ENCODE measurements at regions not wholly inside any gene's neighbourhood (a gene's known extent, or its start where the extent isn't known, plus 50 kb on each side); places are given as distances from the start of the nearest gene placed in this dataset.
"Not testable (repeated sequence)": the region's sequence is repeated elsewhere in the genome, so short reads cannot be mapped to it uniquely, and the experiment has no call there.

GRCh38 chr18:38520786-38521185 lies 955.2 kb upstream of the CELF4 start:
- ATAC-seq (replicated peaks in 1 of 4) (no peak), DNase-seq (no peak)
- POLR2A ChIA-PET, result no interaction called here
- no CpG with 5 or more reads among the region's 5 CpGs for WGBS (ENCODE audit: insufficient coverage)
- Mint-ChIP-seq H3K4me3 (no peak overlapping the region), H3K36me3 (no peaks in the 10 kb centered on the region), H3K4me1 (no peaks in the 10 kb centered on the region), H3K9me3 (peaks cover 0 to 4% (median 3%) of the 10 kb centered on the region in 3 donors), H3K27ac (no peak overlapping the region), H3K27me3 (peaks cover 0 to 5% of the 10 kb centered on the region in 2 donors)
- no peak overlapping the region for H3K27ac ChIP-seq (ENCODE audit: low read length)
- no peaks in the 10 kb centered on the region for H3K36me3 ChIP-seq (ENCODE audit: control insufficient read depth in 2 of 2, extremely low read depth in 1 of 2, insufficient read depth in 1 of 2, low read length in 1 of 2)
- H3K27me3 ChIP-seq (replicated peaks in 1 of 2; ENCODE audit: control insufficient read depth in 2 of 2, extremely low read depth in 1 of 2, insufficient read depth in 2 of 2, low read length in 1 of 2), result no peaks in the 10 kb centered on the region
- CTCF ChIA-PET, result no interaction called here
- H3K4me3 ChIP-seq (ENCODE audit: control insufficient read depth in 1 of 2, extremely low read depth in 1 of 2, low read length in 1 of 2), result no peak overlapping the region
- H3K9me3 ChIP-seq, result no peaks in the 10 kb centered on the region
- no peaks in the 10 kb centered on the region for H3K4me1 ChIP-seq (ENCODE audit: control insufficient read depth in 1 of 2, extremely low read depth in 1 of 2, insufficient read depth in 2 of 2, low read length in 2 of 2)

- Histone ChIP-seq H3K4me3 (ENCODE audit: control insufficient read depth in 1 of 2, extremely low read depth in 1 of 2, low read length in 1 of 2) (no peak overlapping the region), H3K27me3 (replicated peaks in 1 of 2; ENCODE audit: control insufficient read depth in 2 of 2, extremely low read depth in 1 of 2, insufficient read depth in 2 of 2, low read length in 1 of 2) (no peaks in the 10 kb centered on the region), H3K4me1 (ENCODE audit: control insufficient read depth in 1 of 2, extremely low read depth in 1 of 2, insufficient read depth in 2 of 2, low read length in 2 of 2) (no peaks in the 10 kb centered on the region), H3K36me3 (ENCODE audit: control insufficient read depth in 2 of 2, extremely low read depth in 1 of 2, insufficient read depth in 1 of 2, low read length in 1 of 2) (no peaks in the 10 kb centered on the region), H3K27ac (ENCODE audit: low read length) (no peak overlapping the region), H3K9me3 (no peaks in the 10 kb centered on the region)
- POLR2A ChIA-PET, result no interaction called here
- H3K4me1 Mint-ChIP-seq, result no peaks in the 10 kb centered on the region
- no peak overlapping the region for H3K4me3 Mint-ChIP-seq
- CTCF ChIA-PET, result no interaction called here
- no CpG with 5 or more reads among the region's 1 CpG for WGBS (ENCODE audit: insufficient coverage)
- H3K9me3 Mint-ChIP-seq, result peaks cover 0 to 6% (median 2%) of the 10 kb centered on the region in 3 donors
- no peaks in the 10 kb centered on the region for H3K27me3 Mint-ChIP-seq
- no peak for ATAC-seq (replicated peaks in 1 of 4)
- no peaks in the 10 kb centered on the region for H3K36me3 Mint-ChIP-seq
- DNase-seq, result no peak
- no peak overlapping the region for H3K27ac Mint-ChIP-seq
Observed at GRCh38 chr18:38502539-38502938, 936.9 kb upstream of the CELF4 start.

- H3K27ac Mint-ChIP-seq, result no peak overlapping the region
- no peaks in the 10 kb centered on the region for H3K27me3 Mint-ChIP-seq
- ATAC-seq (replicated peaks in 1 of 4) (no peak), DNase-seq (no peak)
- peaks cover 0 to 6% (median 2%) of the 10 kb centered on the region in 3 donors for H3K9me3 Mint-ChIP-seq
- WGBS (ENCODE audit: insufficient coverage), result no CpG with 5 or more reads among the region's 2 CpGs
- H3K4me1 Mint-ChIP-seq, result peaks cover 0 to 6% (median 0%) of the 10 kb centered on the region in 3 donors
- Histone ChIP-seq H3K4me3 (ENCODE audit: control insufficient read depth in 1 of 2, extremely low read depth in 1 of 2, low read length in 1 of 2) (no peak overlapping the region), H3K9me3 (no peaks in the 10 kb centered on the region), H3K4me1 (ENCODE audit: control insufficient read depth in 1 of 2, extremely low read depth in 1 of 2, insufficient read depth in 2 of 2, low read length in 2 of 2) (no peaks in the 10 kb centered on the region), H3K27me3 (replicated peaks in 1 of 2; ENCODE audit: control insufficient read depth in 2 of 2, extremely low read depth in 1 of 2, insufficient read depth in 2 of 2, low read length in 1 of 2) (no peaks in the 10 kb centered on the region), H3K36me3 (ENCODE audit: control insufficient read depth in 2 of 2, extremely low read depth in 1 of 2, insufficient read depth in 1 of 2, low read length in 1 of 2) (no peaks in the 10 kb centered on the region), H3K27ac (ENCODE audit: low read length) (no peak overlapping the region)
- no peak overlapping the region for H3K4me3 Mint-ChIP-seq
- ChIA-PET POLR2A (no interaction called here), CTCF (no interaction called here)
- no peaks in the 10 kb centered on the region for H3K36me3 Mint-ChIP-seq
Observed at GRCh38 chr18:38497266-38497665, 931.7 kb upstream of the CELF4 start.

GRCh38 chr18:38496222-38496793 lies 930.7 kb upstream of the CELF4 start:
- H3K4me3 ChIP-seq (ENCODE audit: control insufficient read depth in 1 of 2, extremely low read depth in 1 of 2, low read length in 1 of 2), result no peak overlapping the region
- ATAC-seq (replicated peaks in 1 of 4), result no peak
- H3K9me3 ChIP-seq, result no peaks in the 10 kb centered on the region
- ChIA-PET CTCF (no interaction called here), POLR2A (no interaction called here)
- DNase-seq, result no peak
- H3K9me3 Mint-ChIP-seq, result peaks cover 0 to 3% (median 2%) of the 10 kb centered on the region in 3 donors
- H3K36me3 ChIP-seq (ENCODE audit: control insufficient read depth in 2 of 2, extremely low read depth in 1 of 2, insufficient read depth in 1 of 2, low read length in 1 of 2), result no peaks in the 10 kb centered on the region
- no peak overlapping the region for H3K27ac ChIP-seq (ENCODE audit: low read length)
- no peaks in the 10 kb centered on the region for H3K4me1 ChIP-seq (ENCODE audit: control insufficient read depth in 1 of 2, extremely low read depth in 1 of 2, insufficient read depth in 2 of 2, low read length in 2 of 2)
- no peaks in the 10 kb centered on the region for H3K27me3 Mint-ChIP-seq
- no peak overlapping the region for H3K4me3 Mint-ChIP-seq
- H3K27me3 ChIP-seq (replicated peaks in 1 of 2; ENCODE audit: control insufficient read depth in 2 of 2, extremely low read depth in 1 of 2, insufficient read depth in 2 of 2, low read length in 1 of 2), result no peaks in the 10 kb centered on the region
- H3K27ac Mint-ChIP-seq, result no peak overlapping the region
- peaks cover 0 to 6% (median 0%) of the 10 kb centered on the region in 3 donors for H3K4me1 Mint-ChIP-seq
- WGBS (ENCODE audit: insufficient coverage), result no CpG with 5 or more reads among the region's 1 CpG
- no peaks in the 10 kb centered on the region for H3K36me3 Mint-ChIP-seq

- Histone ChIP-seq H3K4me3 (ENCODE audit: control insufficient read depth in 1 of 2, extremely low read depth in 1 of 2, low read length in 1 of 2) (no peak overlapping the region), H3K36me3 (ENCODE audit: control insufficient read depth in 2 of 2, extremely low read depth in 1 of 2, insufficient read depth in 1 of 2, low read length in 1 of 2) (no peaks in the 10 kb centered on the region), H3K27ac (ENCODE audit: low read length) (no peak overlapping the region), H3K9me3 (no peaks in the 10 kb centered on the region), H3K4me1 (ENCODE audit: control insufficient read depth in 1 of 2, extremely low read depth in 1 of 2, insufficient read depth in 2 of 2, low read length in 2 of 2) (no peaks in the 10 kb centered on the region), H3K27me3 (replicated peaks in 1 of 2; ENCODE audit: control insufficient read depth in 2 of 2, extremely low read depth in 1 of 2, insufficient read depth in 2 of 2, low read length in 1 of 2) (no peaks in the 10 kb centered on the region)
- H3K27me3 Mint-ChIP-seq, result no peaks in the 10 kb centered on the region
- ChIA-PET POLR2A (no interaction called here), CTCF (no interaction called here)
- H3K4me3 Mint-ChIP-seq, result no peak overlapping the region
- peaks cover 0 to 2% (median 0%) of the 10 kb centered on the region in 3 donors for H3K9me3 Mint-ChIP-seq
- ATAC-seq (replicated peaks in 1 of 4) (no peak), DNase-seq (no peak)
- 0% methylated on average over 1 of the region's 2 CpGs for WGBS (ENCODE audit: insufficient coverage)
- no peaks in the 10 kb centered on the region for H3K36me3 Mint-ChIP-seq
- peaks cover 0 to 6% (median 0%) of the 10 kb centered on the region in 3 donors for H3K4me1 Mint-ChIP-seq
- H3K27ac Mint-ChIP-seq, result no peak overlapping the region
Observed at GRCh38 chr18:38494065-38494464, 928.5 kb upstream of the CELF4 start.

GRCh38 chr18:38491195-38491594 lies 925.6 kb upstream of the CELF4 start:
- ATAC-seq (replicated peaks in 1 of 4) (no peak), DNase-seq (no peak)
- peaks cover 0 to 6% (median 0%) of the 10 kb centered on the region in 3 donors for H3K4me1 Mint-ChIP-seq
- ChIA-PET POLR2A (no interaction called here), CTCF (no interaction called here)
- H3K4me3 Mint-ChIP-seq, result no peak overlapping the region
- Histone ChIP-seq H3K4me1 (ENCODE audit: control insufficient read depth in 1 of 2, extremely low read depth in 1 of 2, insufficient read depth in 2 of 2, low read length in 2 of 2) (no peaks in the 10 kb centered on the region), H3K9me3 (no peaks in the 10 kb centered on the region), H3K27me3 (replicated peaks in 1 of 2; ENCODE audit: control insufficient read depth in 2 of 2, extremely low read depth in 1 of 2, insufficient read depth in 2 of 2, low read length in 1 of 2) (no peaks in the 10 kb centered on the region), H3K4me3 (ENCODE audit: control insufficient read depth in 1 of 2, extremely low read depth in 1 of 2, low read length in 1 of 2) (no peak overlapping the region), H3K36me3 (ENCODE audit: control insufficient read depth in 2 of 2, extremely low read depth in 1 of 2, insufficient read depth in 1 of 2, low read length in 1 of 2) (no peaks in the 10 kb centered on the region), H3K27ac (ENCODE audit: low read length) (no peak overlapping the region)
- H3K36me3 Mint-ChIP-seq, result no peaks in the 10 kb centered on the region
- no peak overlapping the region for H3K27ac Mint-ChIP-seq
- peaks cover 0 to 2% (median 0%) of the 10 kb centered on the region in 3 donors for H3K9me3 Mint-ChIP-seq
- WGBS (ENCODE audit: insufficient coverage), result no CpG with 5 or more reads among the region's 4 CpGs
- no peaks in the 10 kb centered on the region for H3K27me3 Mint-ChIP-seq

- H3K4me1 Mint-ChIP-seq; H3K9me3 ChIP-seq; H3K9me3 Mint-ChIP-seq; POLR2A ChIA-PET; DNase-seq; H3K4me3 Mint-ChIP-seq; H3K27me3 Mint-ChIP-seq; H3K27ac ChIP-seq (ENCODE audit: low read length); H3K4me1 ChIP-seq (ENCODE audit: control insufficient read depth in 1 of 2, extremely low read depth in 1 of 2, insufficient read depth in 2 of 2, low read length in 2 of 2); CTCF ChIA-PET; H3K27ac Mint-ChIP-seq; ATAC-seq (replicated peaks in 1 of 4); H3K4me3 ChIP-seq (ENCODE audit: control insufficient read depth in 1 of 2, extremely low read depth in 1 of 2, low read length in 1 of 2); H3K36me3 ChIP-seq (ENCODE audit: control insufficient read depth in 2 of 2, extremely low read depth in 1 of 2, insufficient read depth in 1 of 2, low read length in 1 of 2); H3K36me3 Mint-ChIP-seq; H3K27me3 ChIP-seq (replicated peaks in 1 of 2; ENCODE audit: control insufficient read depth in 2 of 2, extremely low read depth in 1 of 2, insufficient read depth in 2 of 2, low read length in 1 of 2): not testable (repeated sequence)
- WGBS (ENCODE audit: insufficient coverage), result 73% methylated on average over 2 of the region's 8 CpGs
Observed at GRCh38 chr18:38489721-38490120, 924.1 kb upstream of the CELF4 start.

Measured in T-cell (primary cell).